ENCODE measurements at regions not wholly inside any gene's neighbourhood (a gene's known extent, or its start where the extent isn't known, plus 50 kb on each side); places are given as distances from the start of the nearest gene placed in this dataset.

- TF ChIP-seq CTCF (IDR thresholded peaks at IDR 0.05; ENCODE audit: extremely low read depth in 1 of 2, insufficient read depth in 1 of 2, low read depth in 1 of 2, low read length in 2 of 2), result no peak
- no peak for TF ChIP-seq POLR2A (IDR thresholded peaks at IDR 0.05; ENCODE audit: low read depth, low read length)
- TF ChIP-seq GATA2 (IDR thresholded peaks at IDR 0.05; ENCODE audit: insufficient read depth, insufficient read length, low read depth, low read length), result no peak
- no peak for TF ChIP-seq MAX (IDR thresholded peaks at IDR 0.05; ENCODE audit: insufficient read depth, insufficient read length)
Measured at GRCh38 chrX:81354954-81355353, 153.1 kb downstream of the SH3BGRL start.
